ENCODE measurements at regions not wholly inside any gene's neighbourhood (a gene's known extent, or its start where the extent isn't known, plus 50 kb on each side); places are given as distances from the start of the nearest gene placed in this dataset.
"Not testable (repeated sequence)": the region's sequence is repeated elsewhere in the genome, so short reads cannot be mapped to it uniquely, and the experiment has no call there.

DNA sequence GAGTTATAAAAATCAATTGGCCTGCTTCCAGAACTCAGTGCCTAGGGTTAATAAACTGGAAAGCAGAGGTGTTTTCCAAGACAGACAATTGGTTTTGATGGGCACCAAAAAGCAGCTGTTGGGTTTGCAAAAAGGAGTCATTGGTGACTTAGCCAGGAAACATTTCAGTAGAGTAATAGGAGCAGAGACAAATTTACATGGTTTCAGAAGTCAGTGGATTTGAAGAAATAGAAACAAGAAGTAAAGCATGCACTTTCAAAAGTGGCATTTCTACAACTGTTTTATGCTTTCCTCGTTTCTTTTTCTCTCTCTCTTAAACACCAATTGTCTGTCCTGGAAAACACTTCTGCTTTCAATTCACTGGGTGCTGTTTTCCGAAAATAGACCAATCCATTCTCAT lies 87.8 kb downstream of the GLUL start:
- no peaks in the 10 kb centered on the region for H3K27me3 Mint-ChIP-seq (ENCODE audit: low read depth)
- H3K4me1 Mint-ChIP-seq (ENCODE audit: low read depth), result peaks cover 20% of the 10 kb centered on the region
- H3K9me3 Mint-ChIP-seq, result no peaks in the 10 kb centered on the region
- ATAC-seq, result no peak
- H3K4me3 Mint-ChIP-seq, result no peak overlapping the region
- no peaks in the 10 kb centered on the region for H3K36me3 Mint-ChIP-seq (ENCODE audit: insufficient read depth)
- DNase-seq, result no peak

DNA sequence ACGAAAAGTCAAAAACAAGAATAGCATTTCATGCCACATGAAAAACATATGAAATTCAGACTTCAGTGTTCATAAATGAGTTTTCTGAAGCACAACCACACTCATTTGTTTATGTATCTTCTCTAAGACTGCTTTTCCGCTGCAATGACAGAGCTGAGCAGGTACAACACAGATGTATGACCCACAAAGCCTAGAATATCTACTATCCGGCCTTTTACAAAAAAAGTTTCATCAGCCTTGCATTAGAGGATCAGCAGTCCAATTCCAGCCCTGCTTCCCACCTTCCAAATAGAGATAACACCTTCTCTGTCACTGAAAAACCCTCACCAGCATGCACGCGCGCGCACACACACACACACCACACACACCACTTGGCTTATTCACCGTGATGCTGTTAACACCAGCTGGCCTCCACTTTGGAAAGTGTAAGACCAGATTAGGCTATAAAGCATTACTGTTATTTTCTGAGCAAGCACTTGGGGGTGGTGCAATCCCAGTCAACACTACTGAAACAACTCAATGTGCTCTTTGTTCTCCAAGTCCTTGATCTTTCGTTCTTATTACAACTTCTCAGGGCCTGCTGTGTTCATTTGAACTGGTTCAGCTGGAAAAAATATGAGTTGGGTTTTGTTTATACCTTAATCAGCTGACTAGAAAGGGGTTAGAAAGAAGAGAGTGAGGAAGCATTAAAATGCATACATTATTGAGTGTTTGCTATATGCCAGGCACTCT lies 90.0 kb downstream of the GLUL start:
- Mint-ChIP-seq H3K36me3 (ENCODE audit: insufficient read depth) (no peaks in the 10 kb centered on the region), H3K9me3 (no peaks in the 10 kb centered on the region), H3K4me3 (no peak overlapping the region), H3K27me3 (ENCODE audit: low read depth) (no peaks in the 10 kb centered on the region), H3K4me1 (ENCODE audit: low read depth) (peaks cover 20% of the 10 kb centered on the region)
- DNase-seq (no peak), ATAC-seq (peak; percentile 23 to 52)

DNA sequence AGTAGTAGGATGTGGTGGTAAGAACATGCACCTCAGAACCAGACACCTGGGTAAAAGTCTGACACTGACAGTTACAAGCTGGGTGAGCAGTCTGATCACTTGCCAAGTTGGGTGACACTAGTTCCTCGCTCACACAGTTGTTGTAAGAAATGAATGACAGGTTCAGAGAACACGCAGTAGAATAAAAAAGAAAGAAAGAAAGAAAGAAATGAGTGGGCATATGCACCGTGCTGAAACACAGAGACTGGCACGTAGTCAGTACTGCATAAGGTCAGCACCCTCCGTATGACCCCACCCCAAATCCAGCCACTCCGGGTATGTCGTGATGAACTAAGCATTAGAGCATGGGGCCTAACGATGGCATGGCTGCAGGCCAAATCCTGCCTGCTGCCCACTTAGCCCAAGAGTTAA lies 90.6 kb downstream of the GLUL start:
- Mint-ChIP-seq H3K27me3 (ENCODE audit: low read depth) (no peaks in the 10 kb centered on the region), H3K4me3 (no peak overlapping the region), H3K9me3 (no peaks in the 10 kb centered on the region), H3K36me3 (ENCODE audit: insufficient read depth) (no peaks in the 10 kb centered on the region), H3K4me1 (ENCODE audit: low read depth) (peaks cover 20% of the 10 kb centered on the region)
- DNase-seq, result no peak
- peak; percentile 64 to 68 for ATAC-seq

DNA sequence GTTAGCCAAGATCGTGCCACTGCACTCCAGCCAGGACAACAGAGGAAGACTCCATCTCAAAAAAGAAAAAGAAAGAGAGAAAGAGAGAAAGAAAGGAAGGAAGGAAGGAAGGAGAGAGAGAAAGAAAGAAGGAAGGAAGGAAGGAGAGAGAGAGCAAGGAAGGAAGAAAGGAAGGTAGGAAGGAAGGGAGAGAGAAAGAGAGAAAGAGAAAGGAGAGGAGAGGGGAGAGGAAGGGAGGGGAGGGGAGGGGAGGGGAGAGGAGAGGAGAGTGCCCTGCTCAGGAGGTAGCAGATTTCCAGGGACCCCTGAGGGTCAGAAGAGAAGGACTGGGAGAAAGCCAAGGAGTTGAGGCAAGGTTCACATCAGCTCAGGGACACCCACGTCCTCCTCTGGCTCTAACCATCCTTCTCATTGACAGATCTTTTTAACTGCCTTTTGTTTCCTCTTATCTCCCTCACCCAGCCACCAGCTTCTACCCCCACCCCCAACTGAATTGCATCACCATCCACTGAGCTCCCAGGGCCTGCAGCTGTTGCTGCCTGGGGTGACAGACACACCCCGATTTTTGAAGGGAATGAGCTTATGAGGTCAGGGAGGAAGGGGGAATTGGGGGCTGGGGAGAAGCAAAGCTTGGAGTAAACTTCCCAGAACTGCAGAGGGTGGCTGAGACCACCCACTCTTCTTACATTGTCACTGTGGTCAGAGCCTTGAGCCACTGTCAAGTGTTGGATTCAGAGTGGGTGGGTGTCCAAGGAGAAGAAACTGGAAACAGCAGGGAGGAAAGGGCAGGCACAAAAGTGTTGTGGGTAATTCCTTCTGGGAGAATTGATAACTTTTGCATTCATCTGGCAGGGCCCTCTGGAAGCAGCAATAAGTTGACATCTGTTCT lies 91.6 kb downstream of the GLUL start:
- Mint-ChIP-seq H3K4me3 (no peak overlapping the region), H3K9me3 (no peaks in the 10 kb centered on the region), H3K27me3 (ENCODE audit: low read depth) (no peaks in the 10 kb centered on the region), H3K36me3 (ENCODE audit: insufficient read depth) (no peaks in the 10 kb centered on the region), H3K4me1 (ENCODE audit: low read depth) (peaks cover 20% of the 10 kb centered on the region)
- no peak for DNase-seq
- ATAC-seq, result no peak

DNA sequence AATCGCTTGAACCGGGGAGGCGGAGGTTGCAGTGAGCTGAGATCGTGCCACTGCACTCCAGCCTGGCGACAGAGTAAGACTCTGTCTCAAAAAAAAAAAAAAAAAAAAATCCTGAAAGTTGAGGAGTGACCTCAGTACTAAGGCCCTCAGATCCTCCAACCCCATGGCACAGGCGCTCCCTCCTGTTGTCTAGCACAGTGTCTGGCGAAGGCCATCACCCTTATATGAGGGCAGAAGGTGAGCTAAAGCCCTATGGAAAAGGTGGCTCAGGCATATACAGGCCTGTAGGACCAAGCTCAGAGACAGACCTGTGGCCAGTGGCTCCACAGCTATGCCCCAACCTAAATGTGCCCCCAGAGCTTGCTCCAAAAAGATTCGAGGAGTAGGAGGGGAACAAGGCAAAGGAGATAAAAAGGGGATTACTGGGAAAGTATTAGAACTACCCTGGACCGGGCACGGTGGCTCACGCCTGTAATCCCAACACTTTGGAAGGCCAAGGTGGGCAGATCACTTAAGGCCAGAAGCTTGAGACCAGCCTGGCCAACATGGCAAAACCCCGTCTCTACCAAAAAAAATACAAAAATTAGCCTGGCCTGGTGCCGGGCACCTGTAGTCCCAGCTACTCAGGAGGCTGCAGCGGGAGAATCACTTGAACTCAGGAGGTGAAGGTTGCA lies 92.4 kb downstream of the GLUL start:
- H3K9me3 Mint-ChIP-seq; H3K4me3 Mint-ChIP-seq; ATAC-seq; DNase-seq; H3K36me3 Mint-ChIP-seq (ENCODE audit: insufficient read depth); H3K27me3 Mint-ChIP-seq (ENCODE audit: low read depth): not testable (repeated sequence)
- peaks cover 20% of the 10 kb centered on the region for H3K4me1 Mint-ChIP-seq (ENCODE audit: low read depth)

DNA sequence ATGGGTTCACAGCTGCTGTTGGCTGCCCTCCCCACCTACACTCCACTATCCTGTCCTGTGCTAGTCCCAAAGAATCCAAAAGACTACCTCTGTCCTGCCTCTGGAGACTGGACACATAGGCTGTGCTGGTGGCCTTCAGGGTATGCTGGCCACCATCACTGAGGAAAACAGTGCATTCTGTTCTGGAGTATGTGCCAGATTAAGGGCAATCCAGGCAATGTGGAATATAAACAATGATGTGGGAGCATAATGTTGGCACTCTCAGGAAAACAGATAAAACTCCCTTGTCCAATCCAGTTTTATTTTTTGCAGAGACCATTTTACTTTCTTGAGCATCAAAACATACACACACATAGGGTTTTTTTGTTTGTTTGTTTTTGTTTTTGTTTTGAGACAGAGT lies 94.3 kb downstream of the GLUL start:
- Mint-ChIP-seq H3K4me3 (no peak overlapping the region), H3K9me3 (no peaks in the 10 kb centered on the region)

DNA sequence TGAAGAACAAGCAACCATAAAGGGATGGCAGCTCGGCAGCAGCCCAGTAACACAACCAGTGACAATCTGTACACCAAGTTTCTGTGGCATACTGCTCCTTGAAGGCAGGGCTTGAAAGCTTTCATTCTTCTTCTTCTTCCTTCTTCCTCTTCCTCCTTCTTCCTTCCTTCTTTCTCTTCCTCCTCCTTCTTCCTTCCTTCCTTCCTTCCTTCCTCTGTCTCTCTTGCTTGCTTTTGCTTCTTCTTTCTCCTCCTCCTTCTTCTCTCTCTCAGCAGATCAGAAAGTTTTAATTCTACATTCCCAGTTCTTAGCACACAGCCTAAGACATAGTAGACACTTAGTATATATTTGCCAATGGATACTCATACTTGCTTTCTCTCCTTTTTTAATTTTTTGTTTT lies 95.9 kb downstream of the GLUL start:
- Mint-ChIP-seq H3K36me3 (ENCODE audit: insufficient read depth) (no peaks in the 10 kb centered on the region), H3K4me1 (ENCODE audit: low read depth) (peaks cover 4% of the 10 kb centered on the region), H3K4me3 (no peak overlapping the region), H3K9me3 (no peaks in the 10 kb centered on the region), H3K27me3 (ENCODE audit: low read depth) (no peaks in the 10 kb centered on the region)
- DNase-seq, result no peak
- ATAC-seq, result no peak

More for the DNA sequence above, 94.3 kb downstream of the GLUL start:
- H3K36me3 Mint-ChIP-seq (ENCODE audit: insufficient read depth), result no peaks in the 10 kb centered on the region
- no peak for ATAC-seq
- H3K27me3 Mint-ChIP-seq (ENCODE audit: low read depth), result no peaks in the 10 kb centered on the region
- no peak for DNase-seq
- H3K4me1 Mint-ChIP-seq (ENCODE audit: low read depth), result peaks cover 20% of the 10 kb centered on the region

DNA sequence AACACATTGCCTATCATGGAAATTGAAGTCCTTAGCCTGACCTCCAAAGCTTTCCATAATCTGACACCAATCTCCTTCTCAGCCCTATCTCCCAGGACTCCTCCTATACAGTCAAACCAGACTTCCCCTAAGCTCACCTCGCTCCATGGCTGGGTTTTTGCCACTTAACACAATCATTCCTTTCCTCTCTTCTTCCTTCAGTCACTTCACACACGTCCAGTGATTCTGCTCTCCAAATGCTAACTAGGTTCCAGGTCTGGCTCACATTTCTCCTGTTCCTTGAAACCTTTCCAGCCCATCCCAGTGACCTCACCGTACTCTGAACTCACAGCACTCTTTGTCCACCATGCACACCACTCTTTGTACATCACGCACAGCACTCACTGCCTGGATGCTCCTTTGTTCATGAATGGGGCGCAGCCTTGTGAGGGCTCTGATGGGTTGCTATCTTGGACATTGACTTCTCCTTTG lies 98.4 kb downstream of the GLUL start:
- Mint-ChIP-seq H3K9me3 (no peaks in the 10 kb centered on the region), H3K27me3 (ENCODE audit: low read depth) (no peaks in the 10 kb centered on the region), H3K4me3 (no peak overlapping the region), H3K4me1 (ENCODE audit: low read depth) (no peaks in the 10 kb centered on the region), H3K36me3 (ENCODE audit: insufficient read depth) (no peaks in the 10 kb centered on the region)
- no peak for DNase-seq
- no peak for ATAC-seq

DNA sequence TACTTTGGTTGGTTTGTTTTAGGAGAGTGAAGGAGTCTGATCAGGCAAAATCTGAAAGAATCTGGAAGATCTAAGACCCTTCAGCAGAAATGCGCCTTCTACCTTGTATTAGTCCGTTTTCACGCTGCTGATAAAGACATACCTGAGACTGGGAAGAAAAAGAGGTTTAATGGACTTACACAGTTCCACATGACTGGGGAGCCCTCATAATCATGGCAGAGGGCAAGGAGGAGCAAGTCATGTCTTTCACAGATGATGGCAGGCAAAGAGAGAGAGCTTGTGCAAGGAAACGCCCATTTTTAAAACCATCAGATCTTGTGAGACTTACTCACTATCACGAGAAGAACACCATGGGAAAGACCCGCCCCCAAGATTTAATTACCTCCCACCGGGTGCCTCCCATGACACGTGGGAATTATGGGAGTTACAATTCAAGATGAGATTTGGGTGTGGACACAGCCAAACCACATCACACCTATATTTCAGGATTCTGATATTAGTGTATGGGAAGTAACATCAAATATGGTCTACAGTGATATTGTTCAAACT lies 99.3 kb downstream of the GLUL start:
- ATAC-seq, result no peak
- Mint-ChIP-seq H3K36me3 (ENCODE audit: insufficient read depth) (no peaks in the 10 kb centered on the region), H3K9me3 (no peaks in the 10 kb centered on the region), H3K27me3 (ENCODE audit: low read depth) (no peaks in the 10 kb centered on the region), H3K4me1 (ENCODE audit: low read depth) (no peaks in the 10 kb centered on the region), H3K4me3 (no peak overlapping the region)
- no peak for DNase-seq

DNA sequence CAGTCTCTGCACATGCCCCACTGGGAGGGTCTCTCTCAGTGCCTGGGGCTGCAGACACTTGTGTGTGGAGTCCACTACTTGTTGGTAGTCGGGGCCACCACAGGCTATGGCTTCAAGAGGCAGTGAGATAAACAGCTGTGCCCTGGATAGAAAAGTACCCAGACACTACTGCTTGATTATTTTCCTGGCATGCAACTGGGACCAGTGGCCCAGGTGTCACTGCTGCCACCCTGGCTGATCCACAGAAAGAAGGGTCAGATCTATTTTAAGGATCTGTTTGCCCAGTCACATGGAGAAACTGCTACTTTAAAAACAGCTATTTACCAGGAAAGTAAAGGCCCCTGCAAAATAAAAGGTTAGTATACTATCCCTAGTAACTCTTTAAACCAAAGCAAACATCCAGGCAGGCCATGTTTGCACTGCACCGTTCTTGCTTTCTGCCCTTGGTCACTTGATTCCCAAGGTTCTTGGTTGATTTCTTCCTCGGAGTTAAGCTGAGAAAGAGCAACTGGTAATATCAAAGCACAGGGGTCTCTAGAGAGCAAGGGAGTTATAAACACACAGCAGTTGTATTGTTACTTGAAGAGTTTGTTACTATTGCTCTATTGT lies 99.9 kb downstream of the GLUL start:
- no peak for ATAC-seq
- DNase-seq, result no peak
- Mint-ChIP-seq H3K4me3 (no peak overlapping the region), H3K9me3 (no peaks in the 10 kb centered on the region), H3K36me3 (ENCODE audit: insufficient read depth) (no peaks in the 10 kb centered on the region), H3K4me1 (ENCODE audit: low read depth) (no peaks in the 10 kb centered on the region), H3K27me3 (ENCODE audit: low read depth) (no peaks in the 10 kb centered on the region)

DNA sequence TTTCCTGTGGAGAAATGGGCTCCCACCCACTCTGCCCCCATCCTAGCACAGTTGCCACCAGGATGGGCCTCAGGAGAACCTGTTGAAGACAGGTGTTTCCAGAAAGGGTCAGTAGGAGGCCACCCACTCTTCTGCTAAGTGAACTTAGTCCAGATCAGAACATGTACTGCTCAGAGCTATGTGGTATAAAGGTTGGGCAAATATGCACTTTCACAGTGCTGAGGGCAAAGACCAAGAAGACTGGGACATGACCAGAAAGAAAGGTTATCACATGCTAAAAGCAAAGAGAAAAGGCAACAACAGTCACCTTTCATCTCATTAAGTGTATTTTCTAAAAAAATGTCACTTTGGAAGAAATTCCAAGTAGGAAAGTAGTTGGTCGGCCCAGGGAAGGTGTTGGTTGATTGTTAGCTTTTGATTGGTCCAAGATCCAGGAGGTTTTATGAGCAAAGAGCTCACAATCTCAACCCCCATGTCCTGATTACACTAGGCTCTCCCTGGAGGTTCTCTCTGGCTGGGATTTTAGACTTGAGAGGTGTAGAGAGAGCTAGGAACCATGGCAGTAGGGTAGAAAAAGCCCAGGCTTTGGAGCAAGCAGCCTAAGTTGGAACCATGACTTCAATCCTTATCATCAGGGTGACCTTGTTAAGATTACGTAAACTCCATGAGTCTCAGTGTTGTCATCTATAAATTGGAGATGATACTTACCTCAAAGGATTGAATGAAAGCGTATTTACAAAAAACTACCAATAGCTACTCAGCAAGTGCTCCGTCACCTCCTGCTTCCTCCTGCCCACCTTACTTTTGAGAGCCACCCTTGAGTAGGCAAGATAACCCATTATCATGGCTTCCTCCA lies 102.6 kb downstream of the GLUL start:
- H3K36me3 Mint-ChIP-seq (ENCODE audit: insufficient read depth), result no peaks in the 10 kb centered on the region
- DNase-seq (no peak), ATAC-seq (no peak)

DNA sequence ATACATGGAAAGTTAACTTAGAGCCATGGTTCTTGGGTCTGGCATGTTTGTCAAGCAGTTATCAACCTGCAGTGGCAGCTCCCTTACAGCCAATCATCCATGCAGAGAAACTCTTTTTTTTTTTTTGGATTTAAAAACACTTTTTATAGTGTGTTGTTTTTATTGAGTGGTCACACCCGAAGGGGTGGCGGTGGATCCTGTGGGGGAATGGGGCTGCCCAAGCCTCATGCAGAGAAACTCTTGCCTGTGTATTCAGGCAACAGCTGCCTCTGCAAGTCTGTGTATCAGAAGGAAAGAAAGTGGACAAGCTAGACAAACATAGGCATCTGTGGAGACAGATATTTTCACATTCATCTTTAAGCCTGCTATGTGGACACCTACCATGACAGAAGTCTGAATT lies 104.8 kb downstream of the GLUL start:
- DNase-seq (no peak), ATAC-seq (no peak)
- Mint-ChIP-seq H3K27me3 (ENCODE audit: low read depth) (no peaks in the 10 kb centered on the region), H3K4me3 (no peak overlapping the region), H3K36me3 (ENCODE audit: insufficient read depth) (no peaks in the 10 kb centered on the region), H3K9me3 (no peaks in the 10 kb centered on the region), H3K4me1 (ENCODE audit: low read depth) (peaks cover 2% of the 10 kb centered on the region)

More for the DNA sequence above, 102.6 kb downstream of the GLUL start:
- Mint-ChIP-seq H3K27me3 (ENCODE audit: low read depth) (no peaks in the 10 kb centered on the region), H3K4me1 (ENCODE audit: low read depth) (peaks cover 2% of the 10 kb centered on the region), H3K4me3 (no peak overlapping the region), H3K9me3 (no peaks in the 10 kb centered on the region)

DNA sequence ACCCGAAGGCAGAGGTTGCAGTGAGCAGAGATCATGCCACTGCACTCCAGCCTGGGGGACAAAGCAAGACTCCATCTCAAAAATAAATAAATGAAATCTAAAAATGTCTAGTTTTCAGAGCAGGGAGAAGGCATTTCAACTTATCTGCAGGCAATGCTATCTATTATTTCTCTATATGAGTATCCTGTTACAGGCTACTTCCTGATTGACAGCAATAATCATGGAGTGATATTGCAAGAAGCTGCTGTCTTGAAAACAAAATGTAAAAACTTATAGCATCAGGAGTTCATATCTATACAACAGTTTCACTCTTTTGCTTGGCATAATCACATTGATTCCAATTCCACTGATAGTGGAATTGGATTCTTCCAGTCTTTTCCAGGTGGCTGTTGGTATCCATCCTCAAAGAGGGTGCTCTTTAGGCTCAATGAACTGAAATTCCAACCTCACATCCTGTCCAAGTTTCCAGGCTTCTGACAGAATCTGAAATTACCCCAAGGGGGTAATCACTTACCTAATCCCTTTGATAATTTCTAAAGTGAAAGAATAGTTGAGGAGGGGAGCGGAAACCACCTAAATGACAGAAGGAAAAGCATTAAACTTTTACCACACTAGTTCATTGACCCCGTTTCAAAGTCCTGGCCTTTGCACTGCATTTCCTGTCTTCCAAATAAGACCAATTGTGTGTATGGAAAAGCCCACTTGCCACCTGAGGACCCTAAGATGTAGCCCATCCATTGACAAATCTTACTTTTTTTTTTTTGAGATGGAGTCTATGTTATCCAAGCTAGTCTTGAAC lies 107.6 kb downstream of the GLUL start:
- peaks cover 2% of the 10 kb centered on the region for H3K4me1 Mint-ChIP-seq (ENCODE audit: low read depth)
- DNase-seq (no peak), ATAC-seq (no peak)
- no peaks in the 10 kb centered on the region for H3K27me3 Mint-ChIP-seq (ENCODE audit: low read depth)
- no peaks in the 10 kb centered on the region for H3K9me3 Mint-ChIP-seq
- H3K36me3 Mint-ChIP-seq (ENCODE audit: insufficient read depth), result no peaks in the 10 kb centered on the region
- no peak overlapping the region for H3K4me3 Mint-ChIP-seq
